Fibroblast of villous mesenchyme (primary cell): ENCODE measurements at regions not wholly inside any gene's neighbourhood (a gene's known extent, or its start where the extent isn't known, plus 50 kb on each side); places are given as distances from the start of the nearest gene placed in this dataset.
"Not testable (repeated sequence)": the region's sequence is repeated elsewhere in the genome, so short reads cannot be mapped to it uniquely, and the experiment has no call there.

Source experiments
- DNase-seq: peaks from one replicate; pipeline ENCODE4 v3.0.0-alpha.2; 2010; ENCODE audit warnings: low read depth
- H3K4me3 ChIP-seq: 2 replicates; pipeline ENCODE4 v1.5.1; 2011; ENCODE audit warnings: low read depth, mild to moderate bottlenecking, low read length
- TF ChIP-seq, protein P1 (sequence below): IDR thresholded peaks from 2 replicates; pipeline ENCODE4 v1.5.1; 2012; ENCODE audit warnings: low read depth, mild to moderate bottlenecking, low read length; ENCODE audit not compliant: insufficient read depth

DNA sequence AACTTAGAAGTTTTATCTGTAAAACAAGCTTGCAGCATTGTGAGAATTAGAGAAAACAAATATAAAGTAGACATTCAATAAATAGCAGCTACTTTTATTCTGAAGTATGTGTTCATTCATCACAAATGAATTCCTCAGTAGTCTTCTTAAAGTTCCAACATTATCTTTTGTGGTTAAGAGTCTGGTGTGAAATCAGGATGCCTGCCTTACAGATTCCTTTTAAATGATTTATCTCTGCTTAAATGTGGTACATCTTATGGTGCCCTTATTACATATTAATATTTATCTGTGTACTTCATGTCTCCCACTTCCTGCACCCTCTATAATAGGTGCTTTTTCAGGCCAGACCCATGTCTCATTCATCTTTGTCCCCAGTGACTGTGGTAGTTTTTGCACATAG lies 595.0 kb downstream of the STK39 start:
- no peak for DNase-seq
- TF ChIP-seq, protein P1, sequence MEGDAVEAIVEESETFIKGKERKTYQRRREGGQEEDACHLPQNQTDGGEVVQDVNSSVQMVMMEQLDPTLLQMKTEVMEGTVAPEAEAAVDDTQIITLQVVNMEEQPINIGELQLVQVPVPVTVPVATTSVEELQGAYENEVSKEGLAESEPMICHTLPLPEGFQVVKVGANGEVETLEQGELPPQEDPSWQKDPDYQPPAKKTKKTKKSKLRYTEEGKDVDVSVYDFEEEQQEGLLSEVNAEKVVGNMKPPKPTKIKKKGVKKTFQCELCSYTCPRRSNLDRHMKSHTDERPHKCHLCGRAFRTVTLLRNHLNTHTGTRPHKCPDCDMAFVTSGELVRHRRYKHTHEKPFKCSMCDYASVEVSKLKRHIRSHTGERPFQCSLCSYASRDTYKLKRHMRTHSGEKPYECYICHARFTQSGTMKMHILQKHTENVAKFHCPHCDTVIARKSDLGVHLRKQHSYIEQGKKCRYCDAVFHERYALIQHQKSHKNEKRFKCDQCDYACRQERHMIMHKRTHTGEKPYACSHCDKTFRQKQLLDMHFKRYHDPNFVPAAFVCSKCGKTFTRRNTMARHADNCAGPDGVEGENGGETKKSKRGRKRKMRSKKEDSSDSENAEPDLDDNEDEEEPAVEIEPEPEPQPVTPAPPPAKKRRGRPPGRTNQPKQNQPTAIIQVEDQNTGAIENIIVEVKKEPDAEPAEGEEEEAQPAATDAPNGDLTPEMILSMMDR, result no peak
- H3K4me3 ChIP-seq, result no peak overlapping the region

GRCh38 chr2:167651406-167652151 lies 595.8 kb downstream of the STK39 start:
- TF ChIP-seq, protein P1, result no peak
- no peak for DNase-seq
- no peak overlapping the region for H3K4me3 ChIP-seq

GRCh38 chr2:167646557-167646956 lies 600.8 kb downstream of the STK39 start:
- no peak overlapping the region for H3K4me3 ChIP-seq
- DNase-seq, result no peak
- TF ChIP-seq, protein P1, result no peak

DNA sequence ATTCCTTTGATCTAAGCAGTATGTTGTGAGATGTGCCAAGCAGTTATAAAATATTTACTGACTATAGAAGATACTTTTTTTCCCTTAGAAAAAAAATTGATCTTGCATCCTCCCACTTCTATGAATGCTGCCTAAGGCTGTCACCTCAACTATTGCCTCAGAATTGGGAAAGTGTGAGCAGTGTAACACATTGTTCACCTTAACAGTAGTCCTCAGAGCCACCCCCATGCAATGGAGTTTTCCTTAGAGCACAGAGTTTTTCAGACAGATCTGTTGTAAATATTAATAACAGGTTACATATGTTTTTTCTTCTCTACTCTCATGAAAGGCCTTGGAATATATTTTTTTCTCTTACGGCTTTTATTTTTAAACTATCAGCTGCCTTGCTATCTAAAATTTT lies 607.3 kb downstream of the STK39 start:
- H3K4me3 ChIP-seq, result no peak overlapping the region
- TF ChIP-seq, protein P1, result no peak
- DNase-seq, result no peak

GRCh38 chr2:167637741-167638140 lies 609.7 kb downstream of the STK39 start:
- no peak overlapping the region for H3K4me3 ChIP-seq
- no peak for DNase-seq
- TF ChIP-seq, protein P1, result no peak

DNA sequence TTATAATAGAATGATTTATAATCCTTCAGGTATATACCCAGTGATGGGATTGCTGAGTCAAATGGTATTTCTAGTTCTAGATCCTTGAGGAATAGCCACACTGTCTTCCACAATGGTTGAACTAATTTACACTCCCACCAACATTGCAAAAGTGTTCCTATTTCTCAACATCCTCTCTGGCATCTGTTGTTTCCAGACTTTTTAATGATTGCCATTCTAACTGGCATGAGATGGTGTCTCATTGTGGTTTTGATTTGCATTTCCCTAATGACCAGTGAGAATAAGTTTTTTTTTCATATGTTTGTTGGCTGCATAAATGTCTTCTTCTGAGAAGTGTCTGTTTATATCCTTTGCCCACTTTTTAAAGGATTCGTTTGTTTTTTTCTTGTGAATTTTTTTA lies 615.1 kb downstream of the STK39 start:
- not testable (repeated sequence) for DNase-seq, H3K4me3 ChIP-seq

DNA sequence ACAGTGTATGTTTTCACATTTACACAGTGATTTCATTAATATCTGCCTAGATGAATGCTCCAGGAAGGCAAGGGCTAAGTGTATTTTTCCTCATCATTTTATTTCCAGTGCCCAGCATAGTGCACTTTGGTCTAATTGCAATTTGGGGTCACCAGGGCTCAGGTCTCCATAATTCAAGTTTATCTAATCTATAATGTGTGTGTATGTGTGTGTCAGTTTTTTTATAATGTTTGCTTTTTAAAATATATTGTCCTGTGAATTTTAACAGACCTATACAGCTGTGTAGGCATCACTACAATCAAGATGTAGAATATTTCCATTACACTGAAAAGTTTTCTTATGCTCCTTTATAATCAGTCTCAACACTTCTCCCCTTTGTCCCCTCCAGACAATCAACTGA lies 620.4 kb downstream of the STK39 start:
- H3K4me3 ChIP-seq, result no peak overlapping the region
- TF ChIP-seq, protein P1, result no peak
- no peak for DNase-seq
